Neural progenitor cell (in vitro differentiated cells): ENCODE measurements at regions not wholly inside any gene's neighbourhood (a gene's known extent, or its start where the extent isn't known, plus 50 kb on each side); places are given as distances from the start of the nearest gene placed in this dataset.
"Not testable (repeated sequence)": the region's sequence is repeated elsewhere in the genome, so short reads cannot be mapped to it uniquely, and the experiment has no call there.

Experiments
- DNase-seq: peaks from one replicate; pipeline ENCODE4 v3.0.0-alpha.2; 2016; ENCODE audit warnings: low spot score
- H2AFZ ChIP-seq: fragments of 200-600 bp; sonication (generic); replicated peaks from 2 replicates; pipeline ENCODE4 v1.6.1; 2016; ENCODE audit warnings: antibody characterized with exemption
- H3F3A ChIP-seq: fragments of 200-600 bp; sonication (generic); 2 replicates; pipeline ENCODE4 v1.6.1; 2016; ENCODE audit warnings: antibody characterized with exemption, low read depth
- H3K27ac ChIP-seq: fragments of 200-600 bp; sonication (generic); 2 replicates; pipeline ENCODE4 v1.5.1; 2016; ENCODE audit warnings: mild to moderate bottlenecking
- H3K27me3 ChIP-seq: fragments of 200-600 bp; sonication (generic); 2 replicates; pipeline ENCODE4 v1.6.1; 2016; ENCODE audit warnings: mild to moderate bottlenecking, moderate library complexity
- H3K36me3 ChIP-seq: fragments of 200-600 bp; sonication (generic); 2 replicates; pipeline ENCODE4 v1.5.1; 2016
- H3K4me1 ChIP-seq: fragments of 200-600 bp; sonication (generic); 2 replicates; pipeline ENCODE4 v1.6.1; 2016; ENCODE audit warnings: mixed run types
- H3K4me2 ChIP-seq: fragments of 200-600 bp; sonication (generic); 2 replicates; pipeline ENCODE4 v1.6.1; 2016
- H3K4me3 ChIP-seq: fragments of 200-600 bp; sonication (generic); 2 replicates; pipeline ENCODE4 v1.5.1; 2016
- H3K79me2 ChIP-seq: fragments of 200-600 bp; sonication (generic); 2 replicates; pipeline ENCODE4 v1.6.1; 2016; ENCODE audit warnings: low read depth
- H3K9ac ChIP-seq: fragments of 200-600 bp; sonication (generic); 2 replicates; pipeline ENCODE4 v1.6.1; 2016
- H3K9me3 ChIP-seq: fragments of 200-600 bp; sonication (generic); 2 replicates; pipeline ENCODE4 v1.5.1; 2016; ENCODE audit warnings: low read depth
- H4K20me1 ChIP-seq: fragments of 200-600 bp; sonication (generic); 2 replicates; pipeline ENCODE4 v1.6.1; 2016; ENCODE audit warnings: low read depth
- H3K27ac Mint-ChIP-seq: 3 replicates; pipeline ENCODE4 v1.8.0; 2021; ENCODE audit warnings: mixed read lengths
- H3K27me3 Mint-ChIP-seq: 2 replicates; pipeline ENCODE4 v1.8.0; 2022; ENCODE audit warnings: low read depth, mild to moderate bottlenecking, inconsistent platforms, moderate library complexity, mixed read lengths; ENCODE audit not compliant: insufficient read depth
- H3K36me3 Mint-ChIP-seq: 3 replicates; pipeline ENCODE4 v1.8.0; 2021; ENCODE audit warnings: mixed read lengths
- H3K4me1 Mint-ChIP-seq: 3 replicates; pipeline ENCODE4 v1.8.0; 2021; ENCODE audit warnings: mixed read lengths
- H3K4me3 Mint-ChIP-seq: 3 replicates; pipeline ENCODE4 v1.8.0; 2021; ENCODE audit warnings: mild to moderate bottlenecking, moderate library complexity, mixed read lengths
- H3K9me3 Mint-ChIP-seq: 3 replicates; pipeline ENCODE4 v1.8.0; 2020; ENCODE audit warnings: mixed read lengths
- EZH2 ChIP-seq: fragments of 200-600 bp; sonication (generic); IDR thresholded peaks from 2 replicates; pipeline ENCODE4 v1.6.1; 2017; ENCODE audit warnings: antibody characterized with exemption, mild to moderate bottlenecking, moderate library complexity
- EZH2phosphoT487 ChIP-seq: fragments of 200-600 bp; sonication (generic); IDR thresholded peaks from 2 replicates; pipeline ENCODE4 v1.6.1; 2017; ENCODE audit warnings: antibody characterized with exemption
- TF ChIP-seq, protein P1 (sequence below): fragments of 200-600 bp; sonication (generic); IDR thresholded peaks from 2 replicates; pipeline ENCODE4 v1.5.1; 2017; ENCODE audit warnings: antibody characterized with exemption, mild to moderate bottlenecking

DNA sequence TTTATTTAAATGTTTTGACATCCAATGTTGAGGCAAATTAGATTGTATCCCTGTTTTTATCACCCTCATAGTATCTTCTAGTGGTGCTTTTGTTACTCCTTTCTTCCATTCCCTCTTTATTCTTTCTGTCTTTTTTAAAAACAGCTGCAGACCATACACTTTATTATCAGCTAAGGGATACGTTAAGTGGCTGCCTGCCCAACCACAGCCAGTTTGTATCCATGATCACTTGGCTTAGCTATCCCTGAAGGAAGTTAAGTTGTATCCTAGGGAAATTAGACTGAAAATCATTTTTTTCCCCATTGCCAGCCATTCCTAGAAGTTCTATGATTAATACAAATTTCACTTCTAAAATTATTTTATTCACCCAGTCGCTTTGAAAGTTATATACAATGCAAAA, 1032.7 kb downstream of the NR2F1-AS1 start:
- no peak overlapping the region for H3K27ac Mint-ChIP-seq
- H3K9me3 ChIP-seq: no peaks in the 10 kb centered on the region
- no peaks in the 10 kb centered on the region for H3K9me3 Mint-ChIP-seq
- no peak overlapping the region for H3K4me2 ChIP-seq
- no peaks in the 10 kb centered on the region for H3F3A ChIP-seq
- H3K4me3 ChIP-seq: no peak overlapping the region
- no peak overlapping the region for H3K27ac ChIP-seq
- H3K4me1 ChIP-seq: no peaks in the 10 kb centered on the region
- no peaks in the 10 kb centered on the region for H3K27me3 Mint-ChIP-seq
- TF ChIP-seq EZH2: no peak
- TF ChIP-seq, protein P1, sequence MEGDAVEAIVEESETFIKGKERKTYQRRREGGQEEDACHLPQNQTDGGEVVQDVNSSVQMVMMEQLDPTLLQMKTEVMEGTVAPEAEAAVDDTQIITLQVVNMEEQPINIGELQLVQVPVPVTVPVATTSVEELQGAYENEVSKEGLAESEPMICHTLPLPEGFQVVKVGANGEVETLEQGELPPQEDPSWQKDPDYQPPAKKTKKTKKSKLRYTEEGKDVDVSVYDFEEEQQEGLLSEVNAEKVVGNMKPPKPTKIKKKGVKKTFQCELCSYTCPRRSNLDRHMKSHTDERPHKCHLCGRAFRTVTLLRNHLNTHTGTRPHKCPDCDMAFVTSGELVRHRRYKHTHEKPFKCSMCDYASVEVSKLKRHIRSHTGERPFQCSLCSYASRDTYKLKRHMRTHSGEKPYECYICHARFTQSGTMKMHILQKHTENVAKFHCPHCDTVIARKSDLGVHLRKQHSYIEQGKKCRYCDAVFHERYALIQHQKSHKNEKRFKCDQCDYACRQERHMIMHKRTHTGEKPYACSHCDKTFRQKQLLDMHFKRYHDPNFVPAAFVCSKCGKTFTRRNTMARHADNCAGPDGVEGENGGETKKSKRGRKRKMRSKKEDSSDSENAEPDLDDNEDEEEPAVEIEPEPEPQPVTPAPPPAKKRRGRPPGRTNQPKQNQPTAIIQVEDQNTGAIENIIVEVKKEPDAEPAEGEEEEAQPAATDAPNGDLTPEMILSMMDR: no peak
- TF ChIP-seq EZH2phosphoT487: no peak
- no peaks in the 10 kb centered on the region for H4K20me1 ChIP-seq
- no peak overlapping the region for H3K4me3 Mint-ChIP-seq
- no peak for DNase-seq
- H3K4me1 Mint-ChIP-seq: peaks cover 14% of the 10 kb centered on the region
- no peaks in the 10 kb centered on the region for H3K36me3 Mint-ChIP-seq
- H3K27me3 ChIP-seq: no peaks in the 10 kb centered on the region
- no peaks in the 10 kb centered on the region for H3K79me2 ChIP-seq
- no peak overlapping the region for H3K9ac ChIP-seq
- no peaks in the 10 kb centered on the region for H3K36me3 ChIP-seq
- no peak overlapping the region for H2AFZ ChIP-seq

- no peak overlapping the region for H3K27ac Mint-ChIP-seq
- no peaks in the 10 kb centered on the region for H3K27me3 Mint-ChIP-seq
- Histone ChIP-seq H4K20me1 (no peaks in the 10 kb centered on the region), H3K4me3 (no peak overlapping the region), H3K79me2 (no peaks in the 10 kb centered on the region), H3K27ac (no peak overlapping the region), H3F3A (no peaks in the 10 kb centered on the region), H3K9ac (no peak overlapping the region), H3K4me2 (no peak overlapping the region), H2AFZ (no peak overlapping the region), H3K9me3 (no peaks in the 10 kb centered on the region), H3K36me3 (no peaks in the 10 kb centered on the region), H3K27me3 (no peaks in the 10 kb centered on the region), H3K4me1 (no peaks in the 10 kb centered on the region)
- TF ChIP-seq EZH2phosphoT487 (no peak), EZH2 (no peak)
- TF ChIP-seq, protein P1: no peak
- H3K36me3 Mint-ChIP-seq: no peaks in the 10 kb centered on the region
- no peak overlapping the region for H3K4me3 Mint-ChIP-seq
- no peak for DNase-seq
- no peaks in the 10 kb centered on the region for H3K4me1 Mint-ChIP-seq
- H3K9me3 Mint-ChIP-seq: no peaks in the 10 kb centered on the region
Observed at GRCh38 chr5:92544596-92544995, 1036.4 kb downstream of the NR2F1-AS1 start.

- Histone ChIP-seq H3K4me3 (no peak overlapping the region), H3K4me2 (no peak overlapping the region), H3K9me3 (no peaks in the 10 kb centered on the region), H3K79me2 (no peaks in the 10 kb centered on the region), H2AFZ (no peak overlapping the region), H3K27ac (no peak overlapping the region), H3F3A (no peaks in the 10 kb centered on the region), H3K36me3 (no peaks in the 10 kb centered on the region), H3K27me3 (no peaks in the 10 kb centered on the region), H3K9ac (no peak overlapping the region), H4K20me1 (no peaks in the 10 kb centered on the region), H3K4me1 (no peaks in the 10 kb centered on the region)
- no peak overlapping the region for H3K27ac Mint-ChIP-seq
- no peak overlapping the region for H3K4me3 Mint-ChIP-seq
- no peaks in the 10 kb centered on the region for H3K9me3 Mint-ChIP-seq
- no peaks in the 10 kb centered on the region for H3K4me1 Mint-ChIP-seq
- H3K27me3 Mint-ChIP-seq: no peaks in the 10 kb centered on the region
- TF ChIP-seq EZH2phosphoT487 (no peak), EZH2 (no peak)
- TF ChIP-seq, protein P1: no peak
- DNase-seq: no peak
- no peaks in the 10 kb centered on the region for H3K36me3 Mint-ChIP-seq
Observed at GRCh38 chr5:92544036-92544435, 1037.0 kb downstream of the NR2F1-AS1 start.

DNA sequence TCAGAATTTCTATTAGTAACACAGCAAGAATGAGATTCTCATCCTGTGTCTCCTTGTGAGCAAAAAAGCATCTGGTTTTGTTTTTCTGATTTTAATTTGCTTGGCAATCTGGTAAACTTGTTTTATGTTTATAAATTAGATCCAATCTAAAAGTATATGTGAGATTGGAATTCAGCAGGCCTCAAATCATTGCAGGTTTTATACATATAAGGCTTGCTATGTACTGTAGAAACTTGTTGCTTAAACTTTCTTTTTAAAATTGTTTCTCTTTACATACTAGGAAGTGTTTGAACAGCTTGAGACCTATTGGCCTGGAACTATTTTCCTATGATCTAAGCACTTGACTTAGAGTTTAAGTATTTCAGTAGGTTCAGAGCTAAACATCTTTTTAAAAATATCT, 1037.8 kb downstream of the NR2F1-AS1 start:
- no peak for TF ChIP-seq EZH2
- TF ChIP-seq, protein P1: no peak
- no peaks in the 10 kb centered on the region for H3K36me3 ChIP-seq
- H3K4me2 ChIP-seq: no peak overlapping the region
- Mint-ChIP-seq H3K36me3 (no peaks in the 10 kb centered on the region), H3K4me3 (no peak overlapping the region), H3K4me1 (no peaks in the 10 kb centered on the region), H3K27ac (no peak overlapping the region), H3K9me3 (no peaks in the 10 kb centered on the region), H3K27me3 (no peaks in the 10 kb centered on the region)
- no peaks in the 10 kb centered on the region for H3K27me3 ChIP-seq
- H2AFZ ChIP-seq: no peak overlapping the region
- H3K4me3 ChIP-seq: no peak overlapping the region
- no peaks in the 10 kb centered on the region for H3K4me1 ChIP-seq
- DNase-seq: no peak
- H3K9ac ChIP-seq: no peak overlapping the region
- no peaks in the 10 kb centered on the region for H3K79me2 ChIP-seq
- H3K27ac ChIP-seq: no peak overlapping the region
- H3K9me3 ChIP-seq: no peaks in the 10 kb centered on the region
- no peaks in the 10 kb centered on the region for H4K20me1 ChIP-seq
- no peaks in the 10 kb centered on the region for H3F3A ChIP-seq

DNA sequence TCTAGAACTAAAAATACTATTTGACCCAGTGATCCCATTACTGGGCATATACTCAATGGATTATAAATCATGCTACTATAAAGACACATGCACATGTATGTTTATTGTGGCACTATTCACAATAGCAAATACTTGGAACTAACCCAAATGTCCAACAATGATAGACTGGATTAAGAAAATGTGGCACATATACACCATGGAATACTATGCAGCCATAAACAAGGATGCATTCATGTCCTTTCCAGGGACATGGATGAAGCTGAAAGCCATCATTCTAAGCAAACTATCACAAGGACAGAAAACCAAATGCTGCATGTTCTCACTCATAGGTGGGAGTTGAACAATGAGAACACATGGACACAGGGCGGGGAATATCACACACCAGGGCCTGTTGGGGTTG, 1039.0 kb downstream of the NR2F1-AS1 start:
- H3K27me3 ChIP-seq, H3K4me1 Mint-ChIP-seq, H2AFZ ChIP-seq, H3K9me3 ChIP-seq, H3K36me3 Mint-ChIP-seq, DNase-seq, H3K9me3 Mint-ChIP-seq, H3K9ac ChIP-seq, H3K27ac ChIP-seq, H4K20me1 ChIP-seq, H3F3A ChIP-seq, H3K4me1 ChIP-seq, H3K79me2 ChIP-seq, H3K27me3 Mint-ChIP-seq, H3K4me3 ChIP-seq, H3K4me3 Mint-ChIP-seq, H3K36me3 ChIP-seq, H3K27ac Mint-ChIP-seq, H3K4me2 ChIP-seq: not testable (repeated sequence)
